ENCODE measurements at regions not wholly inside any gene's neighbourhood (a gene's known extent, or its start where the extent isn't known, plus 50 kb on each side); places are given as distances from the start of the nearest gene placed in this dataset.
"Not testable (repeated sequence)": the region's sequence is repeated elsewhere in the genome, so short reads cannot be mapped to it uniquely, and the experiment has no call there.

GRCh38 chr7:19519443-19520021 is 189.3 kb downstream of the POLR1F start:
- DNase-seq (ENCODE audit: low read depth) = peak; percentile 69
- TF ChIP-seq CTCF (IDR thresholded peaks at IDR 0.05; ENCODE audit: insufficient read depth, low read depth, low read length, missing control alignments) = no peak

DNA sequence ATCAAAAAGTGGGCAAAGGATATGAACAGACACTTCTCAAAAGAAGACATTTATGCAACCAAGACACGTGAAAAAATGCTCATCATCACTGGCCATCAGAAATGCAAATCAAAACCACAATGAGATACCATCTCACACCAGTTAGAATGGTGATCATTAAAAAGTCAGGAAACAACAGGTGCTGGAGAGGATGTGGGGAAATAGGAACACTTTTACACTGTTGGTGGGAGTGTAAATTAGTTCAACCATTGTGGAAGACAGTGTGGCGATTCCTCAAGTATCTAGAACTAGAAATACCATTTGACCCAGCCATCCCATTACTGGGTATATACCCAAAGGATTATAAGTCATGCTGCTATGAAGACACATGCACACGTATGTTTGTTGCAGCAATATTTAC is 191.3 kb downstream of the POLR1F start:
- H3K4me3 ChIP-seq (ENCODE audit: low read length); DNase-seq (ENCODE audit: low read depth): not testable (repeated sequence)

More at GRCh38 chr7:19519443-19520021, 189.3 kb downstream of the POLR1F start:
- no peak overlapping the region for H3K4me3 ChIP-seq (ENCODE audit: low read length)

DNA sequence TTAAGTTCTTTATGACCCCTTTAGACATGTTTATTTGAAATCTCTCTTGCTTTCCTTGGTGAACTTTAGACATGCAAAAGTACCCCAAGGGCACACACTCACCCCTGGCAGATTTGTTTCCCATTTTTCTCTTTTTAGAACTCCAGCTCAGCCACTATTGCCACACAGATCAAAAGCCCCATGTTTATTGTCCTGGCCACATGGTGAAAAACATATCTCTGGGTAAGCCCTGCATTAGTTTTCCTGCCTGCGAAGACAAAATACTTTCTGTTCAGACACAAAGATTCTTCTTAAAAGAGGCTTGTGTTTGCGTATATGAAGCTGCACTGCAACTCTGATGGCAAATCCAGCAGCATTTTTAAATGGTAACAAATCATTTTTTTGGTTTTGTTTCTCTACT is 200.0 kb downstream of the POLR1F start:
- no peak for TF ChIP-seq CTCF (IDR thresholded peaks at IDR 0.05; ENCODE audit: insufficient read depth, low read depth, low read length, missing control alignments)
- DNase-seq (ENCODE audit: low read depth) = no peak
- no peak overlapping the region for H3K4me3 ChIP-seq (ENCODE audit: low read length)

DNA sequence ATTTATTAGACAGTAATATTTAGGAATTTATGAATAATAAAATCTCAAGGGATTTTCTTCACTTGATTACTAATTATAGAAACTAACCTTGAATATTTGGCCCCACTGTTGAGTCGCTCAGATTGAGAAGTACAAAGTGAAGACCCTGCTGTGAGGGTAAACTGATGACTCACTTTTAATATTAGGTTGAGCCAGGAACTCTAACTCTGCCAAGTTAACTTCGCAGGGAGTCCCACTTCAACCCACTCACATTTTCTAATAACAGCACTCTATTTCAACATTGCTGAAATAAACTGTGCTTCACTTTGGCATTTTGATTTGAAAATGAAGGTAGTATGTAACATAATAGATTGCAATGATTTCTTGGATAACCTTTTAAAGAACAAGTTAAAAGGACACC is 200.7 kb downstream of the POLR1F start:
- TF ChIP-seq CTCF (IDR thresholded peaks at IDR 0.05; ENCODE audit: insufficient read depth, low read depth, low read length, missing control alignments) = no peak
- DNase-seq (ENCODE audit: low read depth) = no peak
- no peak overlapping the region for H3K4me3 ChIP-seq (ENCODE audit: low read length)

GRCh38 chr7:19491821-19492452 is 216.9 kb downstream of the POLR1F start:
- peak; percentile 63 for TF ChIP-seq CTCF (IDR thresholded peaks at IDR 0.05; ENCODE audit: insufficient read depth, low read depth, low read length, missing control alignments)
- DNase-seq (ENCODE audit: low read depth) = peak; percentile 62
- H3K4me3 ChIP-seq (ENCODE audit: low read length) = no peak overlapping the region

- no peak for DNase-seq (ENCODE audit: low read depth)
- no peak for TF ChIP-seq CTCF (IDR thresholded peaks at IDR 0.05; ENCODE audit: insufficient read depth, low read depth, low read length, missing control alignments)
- H3K4me3 ChIP-seq (ENCODE audit: low read length) = no peak overlapping the region
Measured at GRCh38 chr7:19491371-19491770, 217.5 kb downstream of the POLR1F start.

- TF ChIP-seq CTCF (IDR thresholded peaks at IDR 0.05; ENCODE audit: insufficient read depth, low read depth, low read length, missing control alignments) = no peak
- DNase-seq (ENCODE audit: low read depth) = no peak
- H3K4me3 ChIP-seq (ENCODE audit: low read length) = no peak overlapping the region
Measured at GRCh38 chr7:19489162-19489820, 219.5 kb downstream of the POLR1F start.

All from epithelial cell of esophagus (primary cell).